HFFc6 (cell line): ENCODE measurements at regions not wholly inside any gene's neighbourhood (a gene's known extent, or its start where the extent isn't known, plus 50 kb on each side); places are given as distances from the start of the nearest gene placed in this dataset.

Experiments
- DNase-seq: peaks from one replicate; pipeline ENCODE4 v3.0.0-alpha.2; 2018
- H3K27ac Mint-ChIP-seq: 2 replicates; pipeline ENCODE4 v1.8.0; 2020; ENCODE audit warnings: mild to moderate bottlenecking, mixed read lengths
- H3K27me3 Mint-ChIP-seq: 2 replicates; pipeline ENCODE4 v1.8.0; 2021; ENCODE audit warnings: mild to moderate bottlenecking, moderate library complexity, mixed read lengths; ENCODE audit not compliant: insufficient read depth
- H3K36me3 Mint-ChIP-seq: 2 replicates; pipeline ENCODE4 v1.8.0; 2021; ENCODE audit warnings: low read depth, mixed read lengths
- H3K4me1 Mint-ChIP-seq: 2 replicates; pipeline ENCODE4 v1.8.0; 2020; ENCODE audit warnings: low read depth, mixed read lengths
- H3K4me3 Mint-ChIP-seq: 2 replicates; pipeline ENCODE4 v1.8.0; 2020; ENCODE audit warnings: mild to moderate bottlenecking, moderate library complexity, mixed read lengths
- H3K9me3 Mint-ChIP-seq: 2 replicates; pipeline ENCODE4 v1.8.0; 2020; ENCODE audit warnings: mild to moderate bottlenecking, mixed read lengths
- TF ChIP-seq, protein P1 (sequence below): fragments of 200-600 bp; sonication (generic); IDR thresholded peaks from 2 replicates; pipeline ENCODE4 v1.5.0; 2021; ENCODE audit warnings: antibody characterized with exemption, mild to moderate bottlenecking

DNA sequence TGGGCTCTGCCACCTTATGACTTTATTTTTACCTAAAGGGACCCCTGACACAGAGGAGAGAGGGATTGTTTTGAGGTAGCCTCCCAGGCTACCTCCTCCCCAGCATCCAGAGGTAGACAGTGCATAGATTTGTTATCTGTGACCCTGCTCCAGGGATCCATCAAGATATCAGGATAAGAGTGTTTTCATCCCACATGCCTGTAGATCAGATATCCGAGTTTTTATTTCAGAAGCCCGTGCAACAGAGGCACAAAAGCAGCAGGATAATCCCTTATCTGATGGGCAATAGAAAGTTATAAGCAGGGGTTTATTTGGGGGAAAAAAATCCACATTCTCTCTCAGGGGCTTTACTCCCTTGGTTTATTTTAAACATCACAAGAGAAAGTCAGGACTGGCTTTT is 117.0 kb upstream of the RPH3A start:
- Mint-ChIP-seq H3K9me3 (peaks cover 42% of the 10 kb centered on the region), H3K4me1 (no peaks in the 10 kb centered on the region), H3K4me3 (no peak overlapping the region), H3K27ac (no peak overlapping the region), H3K36me3 (no peaks in the 10 kb centered on the region; the same call in 1 of the 2 replicates), H3K27me3 (no peaks in the 10 kb centered on the region)
- DNase-seq, result no peak
- TF ChIP-seq, protein P1, sequence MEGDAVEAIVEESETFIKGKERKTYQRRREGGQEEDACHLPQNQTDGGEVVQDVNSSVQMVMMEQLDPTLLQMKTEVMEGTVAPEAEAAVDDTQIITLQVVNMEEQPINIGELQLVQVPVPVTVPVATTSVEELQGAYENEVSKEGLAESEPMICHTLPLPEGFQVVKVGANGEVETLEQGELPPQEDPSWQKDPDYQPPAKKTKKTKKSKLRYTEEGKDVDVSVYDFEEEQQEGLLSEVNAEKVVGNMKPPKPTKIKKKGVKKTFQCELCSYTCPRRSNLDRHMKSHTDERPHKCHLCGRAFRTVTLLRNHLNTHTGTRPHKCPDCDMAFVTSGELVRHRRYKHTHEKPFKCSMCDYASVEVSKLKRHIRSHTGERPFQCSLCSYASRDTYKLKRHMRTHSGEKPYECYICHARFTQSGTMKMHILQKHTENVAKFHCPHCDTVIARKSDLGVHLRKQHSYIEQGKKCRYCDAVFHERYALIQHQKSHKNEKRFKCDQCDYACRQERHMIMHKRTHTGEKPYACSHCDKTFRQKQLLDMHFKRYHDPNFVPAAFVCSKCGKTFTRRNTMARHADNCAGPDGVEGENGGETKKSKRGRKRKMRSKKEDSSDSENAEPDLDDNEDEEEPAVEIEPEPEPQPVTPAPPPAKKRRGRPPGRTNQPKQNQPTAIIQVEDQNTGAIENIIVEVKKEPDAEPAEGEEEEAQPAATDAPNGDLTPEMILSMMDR, result no peak

DNA sequence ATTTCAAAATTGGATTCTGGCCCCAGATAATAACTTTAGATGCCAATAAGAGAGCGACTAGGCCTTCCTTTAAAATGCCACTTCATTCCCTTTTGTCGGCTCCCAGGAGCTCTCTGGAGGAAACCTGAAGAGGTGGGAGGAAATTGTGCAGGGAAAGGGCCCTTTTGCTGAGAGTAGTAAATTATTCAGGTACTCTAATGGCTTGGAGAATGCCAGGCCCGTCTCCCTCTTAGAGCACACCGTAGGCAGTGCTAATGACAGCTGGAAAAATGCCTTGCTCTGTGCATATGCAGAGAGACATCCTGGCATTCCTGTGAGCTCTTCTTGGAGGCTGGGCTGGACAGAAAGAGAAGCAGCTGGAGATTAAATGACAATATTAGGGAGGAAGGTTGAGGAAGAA is 115.0 kb upstream of the RPH3A start:
- Mint-ChIP-seq H3K27me3 (no peaks in the 10 kb centered on the region), H3K27ac (no peak overlapping the region), H3K36me3 (no peaks in the 10 kb centered on the region; the same call in 1 of the 2 replicates), H3K9me3 (peaks cover 41% of the 10 kb centered on the region), H3K4me1 (no peaks in the 10 kb centered on the region), H3K4me3 (no peak overlapping the region)
- no peak for DNase-seq
- TF ChIP-seq, protein P1, result no peak

DNA sequence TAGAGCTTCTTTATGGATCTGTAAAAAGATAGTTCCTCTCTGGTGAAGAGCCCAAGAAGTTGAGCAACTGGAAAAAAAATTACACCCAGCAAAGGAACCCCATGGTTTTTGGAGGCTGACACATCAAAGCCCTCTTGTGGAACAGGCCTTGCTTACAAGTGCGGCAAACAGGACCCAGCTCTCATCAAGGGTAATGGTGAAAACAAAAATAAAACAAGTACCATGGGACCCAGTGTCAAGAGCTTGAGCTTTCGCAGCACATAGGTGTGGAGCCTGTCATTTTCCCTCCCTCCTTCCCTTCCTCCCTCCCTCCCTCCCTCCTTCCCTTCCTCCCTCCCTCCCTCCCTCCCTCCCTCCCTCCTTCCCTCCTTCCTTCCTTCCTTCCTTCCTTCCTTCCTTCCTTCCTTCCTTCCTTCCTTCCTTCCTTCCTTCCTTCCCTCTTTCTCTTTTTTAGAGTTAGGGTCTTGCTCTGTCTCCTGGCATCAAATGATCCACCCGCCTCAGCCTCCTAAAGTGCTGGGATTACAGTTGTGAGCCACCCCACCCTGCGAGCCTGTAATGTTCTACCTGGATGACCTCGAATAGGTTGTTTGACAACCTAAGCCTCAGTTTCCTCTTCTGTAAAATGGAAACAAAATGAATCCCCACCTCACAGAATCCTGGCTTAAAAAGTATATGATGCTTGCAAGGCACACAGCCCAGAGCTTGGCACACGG is 114.3 kb upstream of the RPH3A start:
- Mint-ChIP-seq H3K27me3 (no peaks in the 10 kb centered on the region), H3K4me3 (no peak overlapping the region), H3K9me3 (peaks cover 43% of the 10 kb centered on the region), H3K4me1 (no peaks in the 10 kb centered on the region), H3K27ac (no peak overlapping the region), H3K36me3 (no peaks in the 10 kb centered on the region)
- DNase-seq, result no peak
- TF ChIP-seq, protein P1, result no peak

DNA sequence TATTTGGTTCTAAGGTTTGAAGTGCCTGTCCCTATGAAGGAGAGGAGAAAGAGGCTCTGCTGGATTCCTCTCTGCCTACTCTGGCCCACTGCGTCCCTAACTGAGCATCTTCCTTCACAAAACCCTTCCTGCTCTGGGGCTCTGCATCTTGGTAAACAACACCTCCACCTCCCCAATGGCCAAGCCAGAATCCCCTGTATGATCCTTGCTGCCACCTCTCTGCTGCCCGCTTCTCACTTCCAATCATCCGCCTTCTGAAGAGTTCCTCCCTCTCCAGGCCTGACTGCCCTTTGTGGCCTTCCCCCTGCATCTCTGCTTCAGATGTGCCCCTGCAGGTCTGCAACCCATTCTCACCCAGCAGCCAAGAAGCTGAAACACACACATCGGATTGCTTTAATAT is 110.6 kb upstream of the RPH3A start:
- no peak for DNase-seq
- no peak overlapping the region for H3K27ac Mint-ChIP-seq
- no peak overlapping the region for H3K4me3 Mint-ChIP-seq
- H3K9me3 Mint-ChIP-seq, result peaks cover 52% of the 10 kb centered on the region
- H3K27me3 Mint-ChIP-seq, result no peaks in the 10 kb centered on the region
- H3K4me1 Mint-ChIP-seq, result no peaks in the 10 kb centered on the region
- TF ChIP-seq, protein P1, result no peak
- H3K36me3 Mint-ChIP-seq, result no peaks in the 10 kb centered on the region

DNA sequence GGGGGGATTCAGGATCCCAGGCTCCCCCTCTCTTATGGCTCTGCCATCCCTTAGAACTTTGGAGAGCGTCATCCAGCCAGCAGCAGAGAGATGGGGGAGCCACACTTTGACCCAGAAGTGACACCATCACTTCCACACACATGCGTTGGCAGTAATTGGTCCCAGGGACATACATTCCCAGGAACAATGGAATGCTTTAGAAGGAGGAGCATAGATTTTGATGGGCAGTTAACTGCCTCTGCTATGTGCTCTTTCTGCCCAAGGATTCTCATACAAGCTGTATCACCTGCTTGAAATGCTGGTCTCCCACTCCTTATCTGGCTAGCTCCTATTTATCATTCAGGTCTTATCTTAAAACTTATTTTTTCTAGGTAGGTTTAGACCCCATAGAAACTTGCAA is 109.0 kb upstream of the RPH3A start:
- Mint-ChIP-seq H3K4me3 (no peak overlapping the region), H3K36me3 (no peaks in the 10 kb centered on the region), H3K27ac (no peak overlapping the region), H3K4me1 (no peaks in the 10 kb centered on the region), H3K27me3 (no peaks in the 10 kb centered on the region), H3K9me3 (peaks cover 54% of the 10 kb centered on the region)
- DNase-seq, result no peak
- TF ChIP-seq, protein P1, result no peak
